HG03575 (cell line): ENCODE measurements at regions not wholly inside any gene's neighbourhood (a gene's known extent, or its start where the extent isn't known, plus 50 kb on each side); places are given as distances from the start of the nearest gene placed in this dataset.

Source experiments
- ATAC-seq: cut with Tn5 transposase; IDR thresholded peaks from one replicate; pipeline ENCODE4 v1.9.1; 2021; ENCODE audit not compliant: unreplicated experiment, insufficient number of reproducible peaks, low FRiP score; ENCODE audit errors: extremely low read depth

- ATAC-seq, result no peak
Measured at GRCh38 chr18:6465281-6465680, 50.6 kb upstream of the L3MBTL4 start.

DNA sequence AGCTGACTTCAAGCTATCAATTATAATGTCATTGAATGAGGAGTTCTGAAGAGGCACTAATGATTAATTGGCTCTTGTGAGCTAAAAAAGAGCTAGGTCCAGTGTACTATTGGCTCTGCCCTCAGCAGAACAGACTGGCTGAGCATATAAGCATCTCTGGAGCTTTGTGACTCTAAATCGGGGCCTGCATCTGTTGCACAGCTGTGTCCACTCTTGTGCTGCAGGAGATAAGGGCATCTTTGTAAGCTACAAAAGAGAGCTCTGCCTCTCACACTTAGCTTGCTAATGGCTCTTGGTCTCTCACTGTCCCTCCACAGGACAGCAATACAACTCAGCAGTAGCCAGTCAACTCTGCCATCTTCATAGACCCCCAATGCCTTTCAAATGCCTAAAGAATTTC, 61.5 kb upstream of the L3MBTL4 start:
- ATAC-seq, result no peak

DNA sequence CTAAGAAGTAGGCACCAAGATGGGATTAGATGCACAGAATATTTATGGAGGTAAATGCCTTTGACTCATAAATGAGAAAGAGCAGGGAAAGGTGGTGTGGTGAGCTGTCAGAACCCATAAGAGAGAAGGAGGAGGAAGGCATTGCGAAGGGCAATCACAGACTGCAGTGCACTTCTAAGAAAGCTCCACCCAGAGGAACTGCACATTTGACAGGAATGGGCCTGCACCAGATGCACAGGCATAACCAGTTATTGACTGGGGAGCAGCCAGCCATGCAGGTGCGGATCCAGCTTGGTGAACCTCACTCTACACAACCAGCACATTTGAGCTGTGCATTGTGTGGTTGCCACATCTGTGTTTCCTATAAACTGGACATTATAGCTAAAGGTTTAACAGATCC, 62.2 kb upstream of the L3MBTL4 start:
- no peak for ATAC-seq

DNA sequence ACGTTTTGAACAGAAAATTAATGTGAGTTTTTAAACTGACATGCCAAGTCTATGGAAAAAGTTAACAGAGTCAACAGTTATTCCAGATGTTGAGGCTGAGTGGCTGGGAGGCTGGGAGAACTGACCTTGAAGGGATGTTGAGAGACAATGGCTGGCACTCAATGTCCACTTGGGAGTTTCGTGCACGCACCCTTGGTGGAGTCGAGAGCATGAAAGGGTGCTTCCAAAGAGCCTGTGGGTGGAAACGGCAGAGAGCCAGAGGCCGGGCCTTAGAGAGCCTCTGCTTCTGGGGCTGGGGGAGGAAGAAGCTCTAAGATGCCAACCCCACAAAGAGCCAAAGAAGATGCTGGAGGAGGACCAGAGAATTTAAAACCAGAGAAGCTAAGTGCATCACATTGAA, 63.4 kb upstream of the L3MBTL4 start:
- ATAC-seq, result no peak

DNA sequence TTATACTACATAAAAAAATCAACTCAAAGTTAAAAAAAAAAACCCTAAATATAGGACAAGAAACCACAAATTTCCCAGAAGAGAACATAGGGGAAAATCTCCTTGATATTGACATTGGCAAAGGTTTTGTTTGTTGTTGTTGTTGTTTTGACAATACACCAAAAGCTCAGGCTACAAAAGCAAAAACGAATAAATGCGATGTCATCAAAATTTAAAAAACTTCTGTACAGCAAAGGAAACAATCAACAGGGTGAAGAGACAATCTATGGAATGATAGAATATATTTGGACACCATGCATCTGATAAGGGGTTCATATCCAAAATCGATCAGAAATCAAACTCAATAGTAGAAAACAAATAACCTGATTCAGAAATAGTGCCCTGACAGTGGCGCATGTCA, 65.0 kb upstream of the L3MBTL4 start:
- ATAC-seq, result no peak

DNA sequence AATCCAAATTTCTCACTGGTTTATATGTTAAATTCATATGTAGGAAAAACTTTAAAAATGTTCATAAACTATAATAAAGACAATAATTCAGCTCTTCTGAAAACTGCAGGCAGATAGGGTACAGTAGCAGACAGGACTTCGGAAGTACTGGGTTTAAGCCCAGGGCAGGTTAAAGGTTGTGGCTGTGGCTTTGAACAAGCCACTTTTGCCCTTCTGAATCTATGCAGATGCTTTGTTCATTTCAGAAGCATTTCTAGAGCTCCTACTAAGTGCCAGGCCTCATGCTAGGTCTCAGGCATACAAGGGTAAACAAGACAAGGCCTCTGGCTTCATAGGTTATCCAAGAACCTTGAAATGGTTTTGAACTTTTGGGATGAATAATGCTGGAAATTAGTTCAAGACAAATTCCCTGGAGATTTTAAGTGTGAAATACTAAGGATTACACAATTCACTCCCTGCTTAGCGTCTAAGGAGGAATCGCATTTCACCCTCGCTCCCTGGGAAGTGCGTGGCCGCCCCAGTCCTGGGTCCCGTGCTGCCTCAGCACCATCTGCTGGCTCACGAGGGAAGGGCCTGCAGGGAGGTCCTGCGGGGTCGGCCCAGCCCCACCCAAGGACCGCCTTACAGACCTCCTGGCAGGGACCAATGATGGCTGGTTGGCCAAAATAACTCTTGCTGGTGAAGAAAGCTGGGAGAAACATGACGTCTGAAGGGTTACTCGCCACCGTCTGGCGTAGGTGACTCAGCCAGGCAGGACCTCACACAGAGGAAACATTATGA, 67.7 kb upstream of the L3MBTL4 start:
- ATAC-seq, result no peak

DNA sequence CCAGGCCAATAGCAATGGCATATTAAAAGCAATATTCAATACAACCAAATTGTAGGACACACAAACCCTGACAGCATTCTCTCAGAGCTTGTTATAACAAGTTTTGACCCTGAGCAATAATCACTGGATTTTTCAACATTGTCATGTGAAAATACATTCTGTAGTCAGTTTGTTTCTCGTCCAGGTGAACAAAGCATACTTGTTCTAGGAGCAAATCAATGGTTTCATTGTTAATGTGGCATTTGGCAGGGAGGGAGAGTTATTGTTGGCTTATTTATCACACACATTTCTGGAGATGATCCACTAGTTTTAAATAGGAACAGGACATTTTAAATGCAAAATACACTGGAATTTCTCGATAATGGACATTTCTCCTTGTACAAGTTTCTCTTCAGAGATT, 69.9 kb upstream of the L3MBTL4 start:
- ATAC-seq, result no peak

GRCh38 chr18:6486313-6486712, 71.6 kb upstream of the L3MBTL4 start:
- ATAC-seq, result no peak

DNA sequence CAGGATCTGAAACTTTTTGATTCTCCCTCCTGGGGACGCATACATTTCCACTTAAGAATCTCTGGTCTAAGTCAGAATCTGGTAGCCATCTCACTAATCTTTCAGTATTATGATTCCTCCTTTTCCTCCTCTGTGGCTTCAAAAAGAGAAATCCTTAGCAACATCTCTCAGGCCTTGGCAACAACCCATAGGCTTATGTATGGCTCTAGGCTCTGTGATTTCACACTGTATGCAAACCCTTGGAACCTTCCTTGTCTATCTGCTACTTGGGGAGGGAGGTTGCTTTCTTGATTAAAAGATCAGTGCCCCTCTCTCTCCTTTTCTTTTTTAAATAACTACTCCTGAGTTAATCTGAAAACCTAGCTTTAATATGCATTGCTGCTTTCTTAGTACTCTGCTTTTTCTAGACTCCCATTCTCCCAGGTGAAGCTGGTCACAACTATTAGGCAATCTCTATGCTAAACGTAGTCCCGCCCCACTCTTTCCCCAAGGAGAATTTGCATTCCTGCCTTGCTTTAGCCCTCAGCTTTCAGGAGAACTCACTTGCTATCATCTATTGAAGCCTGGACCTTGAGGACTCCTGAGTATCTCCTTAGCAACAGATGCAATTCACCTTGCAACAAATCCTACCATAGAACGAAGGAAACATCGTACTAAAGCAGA, 72.2 kb upstream of the L3MBTL4 start:
- ATAC-seq, result no peak

DNA sequence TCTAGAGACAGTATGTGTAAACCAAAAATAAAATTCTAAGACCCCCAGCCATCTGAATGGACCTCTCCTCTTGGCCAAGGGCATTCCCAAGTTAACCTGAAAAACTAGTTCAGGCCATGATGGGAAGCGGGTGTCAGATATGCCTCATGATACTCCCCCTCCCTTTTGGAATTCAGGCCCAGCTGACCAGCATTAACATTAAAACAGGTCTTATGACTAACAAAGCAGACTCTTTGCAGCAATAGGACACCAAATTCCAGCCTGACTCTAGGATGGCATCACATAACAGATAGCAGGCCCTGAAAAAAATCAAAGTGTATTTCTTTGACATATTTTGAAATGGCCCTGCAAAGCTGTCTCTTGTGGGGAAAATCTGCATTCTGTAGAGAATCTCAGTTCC, 73.3 kb upstream of the L3MBTL4 start:
- no peak for ATAC-seq

DNA sequence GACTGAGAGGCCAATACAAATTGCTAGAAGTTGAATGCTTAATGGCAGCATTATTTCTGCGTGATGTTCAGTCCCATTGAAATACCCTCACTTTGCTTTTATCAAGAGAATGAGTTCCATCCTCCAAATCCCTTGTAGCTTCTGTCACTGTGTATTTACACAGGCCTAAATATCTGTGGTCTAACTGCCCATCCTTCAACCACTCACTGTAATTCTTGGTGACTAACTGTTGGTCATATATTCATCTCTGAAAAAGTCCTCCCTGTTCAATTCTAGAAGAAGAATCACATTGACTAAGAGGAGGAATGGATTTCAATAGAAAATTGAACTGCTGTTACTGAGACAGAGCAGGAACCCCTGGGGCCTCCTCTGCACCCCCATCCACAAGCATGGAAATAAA, 74.2 kb upstream of the L3MBTL4 start:
- ATAC-seq, result no peak

- ATAC-seq, result no peak
Measured at GRCh38 chr18:6489977-6490376, 75.3 kb upstream of the L3MBTL4 start.

GRCh38 chr18:6493194-6493593, 78.5 kb upstream of the L3MBTL4 start:
- no peak for ATAC-seq

- no peak for ATAC-seq
Measured at GRCh38 chr18:6495536-6495935, 80.8 kb upstream of the L3MBTL4 start.

GRCh38 chr18:6497543-6497942, 82.8 kb upstream of the L3MBTL4 start:
- ATAC-seq, result no peak

- no peak for ATAC-seq
Measured at GRCh38 chr18:6498289-6498856, 83.7 kb upstream of the L3MBTL4 start.

- ATAC-seq, result no peak
Measured at GRCh38 chr18:6504605-6505497, 90.1 kb upstream of the L3MBTL4 start.

- no peak for ATAC-seq
Measured at GRCh38 chr18:6505498-6505875, 90.8 kb upstream of the L3MBTL4 start.

- ATAC-seq, result no peak
Measured at GRCh38 chr18:6509417-6509816, 94.7 kb upstream of the L3MBTL4 start.

- no peak for ATAC-seq
Measured at GRCh38 chr18:6509832-6510231, 95.1 kb upstream of the L3MBTL4 start.
